ENCODE measurements at regions not wholly inside any gene's neighbourhood (a gene's known extent, or its start where the extent isn't known, plus 50 kb on each side); places are given as distances from the start of the nearest gene placed in this dataset.

GRCh38 chr6:112581015-112581414, 233.9 kb downstream of the RFPL4B start:
- Histone ChIP-seq H3K9me3 (ENCODE audit: low read length) (no peaks in the 10 kb centered on the region), H4K20me1 (ENCODE audit: insufficient read depth, low read length) (no peaks in the 10 kb centered on the region), H3K27me3 (ENCODE audit: insufficient read depth, low read length) (no peaks in the 10 kb centered on the region), H3K79me2 (ENCODE audit: insufficient read depth, low read length) (no peaks in the 10 kb centered on the region), H3K4me1 (ENCODE audit: insufficient read depth, low read length, severe bottlenecking) (no peaks in the 10 kb centered on the region), H3K4me3 (ENCODE audit: low read depth, low read length, poor library complexity, severe bottlenecking) (no peak overlapping the region), H3K9ac (ENCODE audit: low read length) (no peak overlapping the region), H3K36me3 (ENCODE audit: insufficient read depth, low read length) (no peaks in the 10 kb centered on the region), H2AFZ (ENCODE audit: low read length) (no peak overlapping the region), H3K27ac (ENCODE audit: low read depth, low read length, poor library complexity, severe bottlenecking) (no peak overlapping the region), H3K4me2 (ENCODE audit: low read length) (no peak overlapping the region), H3F3A (ENCODE audit: insufficient read depth, low read length) (no peaks in the 10 kb centered on the region), H3K9me2 (ENCODE audit: low read depth, low read length) (no peaks in the 10 kb centered on the region)
- TF ChIP-seq CTCF (IDR thresholded peaks at IDR 0.05; ENCODE audit: low read length): no peak
- TF ChIP-seq EZH2 (IDR thresholded peaks at IDR 0.05; ENCODE audit: borderline replicate concordance, low read length): no peak

GRCh38 chr6:112590326-112590725, 243.2 kb downstream of the RFPL4B start:
- H3K79me2 ChIP-seq (ENCODE audit: insufficient read depth, low read length): no peaks in the 10 kb centered on the region
- no peaks in the 10 kb centered on the region for H3K27me3 ChIP-seq (ENCODE audit: insufficient read depth, low read length)
- no peaks in the 10 kb centered on the region for H3K36me3 ChIP-seq (ENCODE audit: insufficient read depth, low read length)
- H3K9ac ChIP-seq (ENCODE audit: low read length): no peak overlapping the region
- no peaks in the 10 kb centered on the region for H3K9me3 ChIP-seq (ENCODE audit: low read length)
- no peaks in the 10 kb centered on the region for H3K9me2 ChIP-seq (ENCODE audit: low read depth, low read length)
- H3K27ac ChIP-seq (ENCODE audit: low read depth, low read length, poor library complexity, severe bottlenecking): no peak overlapping the region
- no peak overlapping the region for H3K4me3 ChIP-seq (ENCODE audit: low read depth, low read length, poor library complexity, severe bottlenecking)
- TF ChIP-seq CTCF (IDR thresholded peaks at IDR 0.05; ENCODE audit: low read length) (no peak), EZH2 (IDR thresholded peaks at IDR 0.05; ENCODE audit: borderline replicate concordance, low read length) (no peak)
- no peaks in the 10 kb centered on the region for H3K4me1 ChIP-seq (ENCODE audit: insufficient read depth, low read length, severe bottlenecking)
- no peaks in the 10 kb centered on the region for H4K20me1 ChIP-seq (ENCODE audit: insufficient read depth, low read length)
- H2AFZ ChIP-seq (ENCODE audit: low read length): no peak overlapping the region
- no peaks in the 10 kb centered on the region for H3F3A ChIP-seq (ENCODE audit: insufficient read depth, low read length)
- no peak overlapping the region for H3K4me2 ChIP-seq (ENCODE audit: low read length)

- no peaks in the 10 kb centered on the region for H4K20me1 ChIP-seq (ENCODE audit: insufficient read depth, low read length)
- H3F3A ChIP-seq (ENCODE audit: insufficient read depth, low read length): no peaks in the 10 kb centered on the region
- H3K27me3 ChIP-seq (ENCODE audit: insufficient read depth, low read length): no peaks in the 10 kb centered on the region
- H3K79me2 ChIP-seq (ENCODE audit: insufficient read depth, low read length): no peaks in the 10 kb centered on the region
- no peak overlapping the region for H3K4me3 ChIP-seq (ENCODE audit: low read depth, low read length, poor library complexity, severe bottlenecking)
- no peak for TF ChIP-seq EZH2 (IDR thresholded peaks at IDR 0.05; ENCODE audit: borderline replicate concordance, low read length)
- no peak for TF ChIP-seq CTCF (IDR thresholded peaks at IDR 0.05; ENCODE audit: low read length)
- no peaks in the 10 kb centered on the region for H3K4me1 ChIP-seq (ENCODE audit: insufficient read depth, low read length, severe bottlenecking)
- no peaks in the 10 kb centered on the region for H3K9me3 ChIP-seq (ENCODE audit: low read length)
- H3K9ac ChIP-seq (ENCODE audit: low read length): no peak overlapping the region
- no peaks in the 10 kb centered on the region for H3K9me2 ChIP-seq (ENCODE audit: low read depth, low read length)
- H3K27ac ChIP-seq (ENCODE audit: low read depth, low read length, poor library complexity, severe bottlenecking): no peak overlapping the region
- H3K4me2 ChIP-seq (ENCODE audit: low read length): no peak overlapping the region
- no peak overlapping the region for H2AFZ ChIP-seq (ENCODE audit: low read length)
- no peaks in the 10 kb centered on the region for H3K36me3 ChIP-seq (ENCODE audit: insufficient read depth, low read length)
These were observed 244.2 kb downstream of the RFPL4B start for GRCh38 chr6:112591329-112591728.
